GM04503 (cell line): ENCODE measurements at regions not wholly inside any gene's neighbourhood (a gene's known extent, or its start where the extent isn't known, plus 50 kb on each side); places are given as distances from the start of the nearest gene placed in this dataset.
"Not testable (repeated sequence)": the region's sequence is repeated elsewhere in the genome, so short reads cannot be mapped to it uniquely, and the experiment has no call there.

ENCODE experiments used
- DNase-seq: peaks from one replicate; pipeline ENCODE4 v3.0.0-alpha.2; 2012; ENCODE audit warnings: low read depth

DNA sequence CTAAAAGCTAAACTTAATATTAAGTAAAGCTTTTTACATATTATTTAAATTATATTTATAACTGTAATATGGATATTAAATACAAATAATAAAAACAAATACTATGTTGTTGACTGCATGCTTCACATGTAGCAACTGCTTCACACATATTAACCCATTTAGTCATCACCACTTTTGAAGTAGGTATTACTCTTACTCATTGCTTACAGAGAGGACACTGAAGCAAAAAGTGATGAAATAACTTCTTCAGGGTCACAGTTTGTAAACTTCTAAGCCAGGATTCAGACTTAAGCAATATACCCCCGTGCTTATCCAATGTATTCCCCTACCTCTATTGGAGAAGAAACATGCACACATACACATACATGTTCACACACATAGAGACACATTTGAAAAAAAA is 166.6 kb downstream of the DKK2 start:
- no peak for DNase-seq

- DNase-seq: no peak
These were observed 167.6 kb downstream of the DKK2 start for GRCh38 chr4:106868381-106869035.

- peak; percentile 84 for DNase-seq
These were observed 171.9 kb downstream of the DKK2 start for GRCh38 chr4:106864231-106864630.

- DNase-seq: peak; percentile 10
These were observed 181.4 kb downstream of the DKK2 start for GRCh38 chr4:106854569-106855351.

DNA sequence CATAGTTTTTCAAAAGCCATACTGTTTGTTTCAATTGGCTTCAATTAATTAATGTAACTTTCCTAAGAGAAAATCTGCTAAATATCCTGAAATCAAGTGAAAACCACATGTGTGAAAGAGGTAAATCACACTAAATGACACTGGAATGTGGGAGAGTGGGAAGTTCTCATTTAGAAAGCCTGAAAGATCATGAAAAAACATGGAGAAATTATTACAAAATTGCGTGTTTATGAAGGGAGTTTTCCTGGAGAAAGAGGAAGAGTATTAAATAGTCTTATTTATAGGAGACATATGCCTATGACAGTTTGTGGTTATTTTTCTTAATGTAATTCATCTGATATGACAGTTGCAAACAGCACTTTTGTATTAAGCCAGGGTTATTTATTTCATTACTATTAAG is 183.7 kb downstream of the DKK2 start:
- no peak for DNase-seq

- peak; percentile 27 for DNase-seq
These were observed 184.4 kb downstream of the DKK2 start for GRCh38 chr4:106851726-106852125.

DNA sequence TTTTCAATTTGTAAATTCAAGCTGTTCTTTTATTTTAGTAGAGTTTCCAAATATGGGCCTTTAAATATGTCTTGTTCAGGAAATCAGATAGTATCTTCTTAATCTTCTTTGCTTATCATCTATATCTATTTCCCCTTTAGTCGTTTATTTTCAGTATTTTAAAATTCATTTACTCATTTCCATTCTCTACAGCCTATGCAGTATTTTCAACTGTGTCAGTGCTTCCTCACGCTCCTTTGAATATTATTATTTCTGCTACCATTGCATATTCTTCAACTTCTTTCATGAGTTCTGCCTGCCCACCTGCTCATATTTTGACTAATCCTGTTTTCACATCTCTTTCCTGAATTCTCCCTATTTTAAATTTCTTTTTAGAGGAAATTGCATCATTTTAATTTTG is 185.4 kb downstream of the DKK2 start:
- no peak for DNase-seq

DNA sequence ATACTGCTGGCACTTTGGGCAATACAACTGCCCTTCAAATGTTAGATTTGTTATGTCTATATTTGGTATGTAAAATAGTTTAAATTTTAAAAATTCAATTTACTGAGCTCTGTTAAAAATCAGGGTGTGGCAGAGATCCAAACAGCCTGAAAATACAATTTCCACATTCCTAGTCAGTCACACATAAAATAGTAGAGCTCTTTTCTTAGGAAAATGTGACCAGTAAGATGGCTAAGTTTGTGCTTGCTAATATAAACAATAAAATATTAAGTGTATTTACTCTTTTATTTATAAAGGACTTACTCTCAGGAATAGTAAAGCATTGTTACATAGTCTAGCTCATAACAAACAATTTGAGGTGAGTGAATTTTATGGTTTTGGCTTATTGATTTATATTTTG is 200.2 kb downstream of the DKK2 start:
- no peak for DNase-seq

DNA sequence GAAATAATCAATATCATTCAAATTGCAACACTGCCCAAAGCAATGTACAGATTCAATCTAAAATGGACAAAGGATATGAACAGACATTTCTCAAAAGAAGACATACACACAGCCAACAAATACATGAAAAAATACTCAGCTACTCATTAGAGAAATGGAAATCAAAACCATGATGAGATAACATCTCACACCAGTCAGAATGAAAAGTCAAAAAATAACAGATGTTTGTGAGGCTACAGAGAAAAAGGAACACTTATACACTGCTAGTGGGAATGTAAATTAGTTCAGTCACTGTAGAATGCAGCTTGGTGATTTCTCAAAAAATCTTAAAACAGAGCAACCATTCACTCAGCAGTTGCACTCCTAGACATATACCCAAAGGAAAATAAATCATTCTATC is 205.2 kb downstream of the DKK2 start:
- DNase-seq: no peak

GRCh38 chr4:106818764-106819163 is 217.3 kb downstream of the DKK2 start:
- DNase-seq: no peak

GRCh38 chr4:106816496-106816895 is 219.6 kb downstream of the DKK2 start:
- peak; percentile 42 for DNase-seq

DNA sequence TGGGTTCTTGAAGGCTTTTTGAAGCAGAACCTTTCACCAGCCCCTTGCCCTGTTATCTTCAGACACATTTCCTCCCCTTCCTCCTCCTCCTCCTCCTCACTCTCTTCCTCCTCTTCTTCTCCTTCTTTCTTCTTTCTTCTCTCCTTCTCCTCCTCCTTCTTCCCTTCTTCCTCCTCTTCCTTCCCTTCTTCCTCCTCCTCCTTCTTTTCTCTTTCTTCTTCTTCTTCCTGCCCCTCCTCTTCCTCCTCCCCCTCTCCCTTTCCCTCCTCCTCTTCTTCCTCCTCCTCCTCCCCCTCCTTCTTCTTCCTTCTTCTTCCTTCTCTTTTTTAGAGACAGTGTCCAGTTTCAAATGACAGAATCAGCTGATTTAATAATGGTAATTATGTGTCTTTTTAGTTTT is 226.0 kb downstream of the DKK2 start:
- no peak for DNase-seq

- DNase-seq: no peak
These were observed 227.0 kb downstream of the DKK2 start for GRCh38 chr4:106809076-106809475.

GRCh38 chr4:106806158-106806797 is 229.8 kb downstream of the DKK2 start:
- DNase-seq: no peak

DNA sequence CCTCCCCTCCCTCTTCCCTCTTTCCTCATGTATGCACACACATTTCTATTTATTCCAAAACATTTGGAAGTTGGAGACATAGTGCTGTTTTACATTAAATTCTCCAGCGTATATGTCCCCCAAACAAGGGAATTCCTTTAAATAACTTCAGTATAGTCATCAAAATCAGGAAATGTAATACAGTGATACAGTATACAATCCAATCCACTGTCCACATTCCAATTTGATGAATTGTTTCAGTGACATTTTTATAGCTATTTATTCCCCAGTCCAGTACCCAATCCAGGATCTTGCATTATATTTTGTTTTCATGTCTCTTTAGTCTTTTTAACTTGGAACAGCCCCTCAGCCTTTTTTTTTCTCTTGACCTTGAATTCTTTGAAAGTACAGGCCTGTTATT is 233.0 kb downstream of the DKK2 start:
- DNase-seq: no peak

GRCh38 chr4:106801386-106801785 is 234.7 kb downstream of the DKK2 start:
- no peak for DNase-seq

DNA sequence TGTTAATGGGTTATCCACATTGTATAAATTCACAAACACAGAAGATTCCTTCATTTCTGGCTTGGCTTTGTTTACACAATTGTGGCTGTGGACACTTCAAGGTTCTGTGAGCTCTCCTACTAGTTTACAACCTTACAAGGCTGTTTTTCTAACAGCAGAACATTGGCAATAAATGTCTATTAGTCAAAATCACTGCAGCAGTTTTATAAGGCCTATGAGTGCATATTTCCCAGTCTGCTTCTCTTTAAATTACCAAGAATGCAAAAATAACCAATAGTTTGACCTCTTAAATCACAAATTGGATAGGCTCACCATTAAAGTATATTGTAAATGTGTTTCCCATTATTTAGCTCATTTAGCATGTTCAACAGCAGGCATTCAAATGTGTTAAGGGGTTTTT is 239.2 kb downstream of the DKK2 start:
- DNase-seq: peak; percentile 24

GRCh38 chr4:106795326-106795725 is 240.8 kb downstream of the DKK2 start:
- DNase-seq: no peak

DNA sequence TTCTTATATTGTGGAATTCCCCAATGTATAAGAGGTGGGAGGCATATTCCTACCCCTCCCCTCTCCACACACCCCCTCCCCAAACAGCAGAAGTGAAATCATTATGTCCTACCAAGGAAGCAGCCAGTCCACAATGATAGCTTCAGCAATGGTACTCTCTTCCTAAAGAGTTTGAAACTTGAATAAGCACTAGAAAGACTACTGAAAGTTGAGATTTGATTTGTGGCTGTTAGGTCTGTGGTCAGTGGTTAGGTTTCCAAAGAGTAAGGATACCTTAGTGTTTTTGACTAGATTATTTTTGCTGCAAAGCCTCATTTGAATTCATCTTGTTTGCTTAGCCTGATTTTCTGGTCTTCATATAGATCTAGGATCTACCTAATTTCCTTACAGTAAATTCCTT is 242.2 kb downstream of the DKK2 start:
- DNase-seq: no peak

DNA sequence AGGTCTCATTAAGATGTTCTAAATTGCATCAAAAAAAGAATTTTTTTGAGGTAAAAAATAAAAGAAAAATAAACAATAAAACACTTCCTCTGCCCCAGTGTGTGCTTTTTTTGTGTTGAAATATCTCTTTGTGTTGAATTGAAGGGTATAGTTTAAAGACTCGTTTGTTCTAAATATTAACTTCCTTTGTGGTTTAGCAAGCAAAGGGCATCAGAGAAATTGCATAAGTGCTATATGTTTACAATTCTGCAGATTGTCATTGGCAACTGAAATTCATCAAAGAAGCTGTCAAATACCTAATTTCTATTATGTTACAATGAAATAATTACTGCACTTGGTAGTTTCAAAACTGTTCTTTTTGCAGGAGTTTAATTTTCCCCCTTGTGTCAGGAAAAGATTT is 260.5 kb downstream of the DKK2 start:
- DNase-seq: no peak

DNA sequence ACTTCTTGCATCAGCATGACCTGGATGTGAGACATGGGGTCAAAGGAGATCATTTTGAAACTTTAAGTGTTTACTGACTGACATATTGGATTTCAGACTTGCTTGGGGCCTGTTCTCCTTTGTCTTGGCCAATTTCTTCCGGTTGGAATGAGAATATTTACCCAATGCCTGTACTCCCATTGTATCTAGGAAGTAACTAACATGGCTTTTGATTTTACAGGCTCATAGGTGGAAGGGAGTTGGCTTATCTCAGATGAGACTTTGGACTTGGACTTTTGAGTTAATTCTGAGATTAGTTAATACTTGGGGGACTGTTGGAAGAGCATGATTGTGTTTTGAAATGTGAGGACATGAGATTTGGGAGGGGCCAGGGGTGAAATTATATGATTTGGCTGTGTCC is 262.1 kb downstream of the DKK2 start:
- not testable (repeated sequence) for DNase-seq

- DNase-seq: peak; percentile 60
These were observed 262.8 kb downstream of the DKK2 start for GRCh38 chr4:106773076-106773905.
